GM12875 (cell line): ENCODE measurements at regions not wholly inside any gene's neighbourhood (a gene's known extent, or its start where the extent isn't known, plus 50 kb on each side); places are given as distances from the start of the nearest gene placed in this dataset.

Source experiments
- H3K4me3 ChIP-seq: one replicate; pipeline ENCODE4 v1.5.1; 2011; ENCODE audit warnings: low read depth, low read length, control low read depth
- CTCF ChIP-seq: IDR thresholded peaks from 2 replicates; pipeline ENCODE4 v1.5.1; 2011; ENCODE audit warnings: low read depth, mild to moderate bottlenecking, control low read depth, inconsistent platforms, low read length, moderate library complexity, borderline replicate concordance; ENCODE audit not compliant: insufficient read depth

- TF ChIP-seq CTCF: no peak
- no peak overlapping the region for H3K4me3 ChIP-seq
These were observed 500.2 kb downstream of the PDCD6IP start for GRCh38 chr3:34298653-34299052.

GRCh38 chr3:34300621-34301020 is 502.2 kb downstream of the PDCD6IP start:
- H3K4me3 ChIP-seq: no peak overlapping the region
- TF ChIP-seq CTCF: no peak

GRCh38 chr3:34301313-34301712 is 502.9 kb downstream of the PDCD6IP start:
- TF ChIP-seq CTCF: no peak
- no peak overlapping the region for H3K4me3 ChIP-seq

GRCh38 chr3:34305266-34305665 is 506.8 kb downstream of the PDCD6IP start:
- no peak for TF ChIP-seq CTCF

GRCh38 chr3:34312684-34313083 is 514.3 kb downstream of the PDCD6IP start:
- TF ChIP-seq CTCF: no peak
- no peak overlapping the region for H3K4me3 ChIP-seq

More at GRCh38 chr3:34305266-34305665, 506.8 kb downstream of the PDCD6IP start:
- H3K4me3 ChIP-seq: no peak overlapping the region

- H3K4me3 ChIP-seq: no peak overlapping the region
These were observed 521.5 kb downstream of the PDCD6IP start for GRCh38 chr3:34319881-34320280.

GRCh38 chr3:34323517-34323916 is 525.1 kb downstream of the PDCD6IP start:
- TF ChIP-seq CTCF: no peak
- no peak overlapping the region for H3K4me3 ChIP-seq

More at GRCh38 chr3:34319881-34320280, 521.5 kb downstream of the PDCD6IP start:
- TF ChIP-seq CTCF: no peak
